NOMO-1 (cell line): ENCODE measurements at regions not wholly inside any gene's neighbourhood (a gene's known extent, or its start where the extent isn't known, plus 50 kb on each side); places are given as distances from the start of the nearest gene placed in this dataset.
A peak's percentile ranks its signal among the peaks of the same experiment; 100 is the strongest.

ENCODE experiments used
- DNase-seq, 2 experiments: peaks; one replicate each; lab custom pipeline; 2025; ENCODE audit not compliant: unreplicated experiment in 2 of 2; lab: John Stamatoyannopoulos, UW

GRCh38 chr12:115443351-115443938 lies 759.5 kb upstream of the TBX3 start:
- no peak for DNase-seq

DNA sequence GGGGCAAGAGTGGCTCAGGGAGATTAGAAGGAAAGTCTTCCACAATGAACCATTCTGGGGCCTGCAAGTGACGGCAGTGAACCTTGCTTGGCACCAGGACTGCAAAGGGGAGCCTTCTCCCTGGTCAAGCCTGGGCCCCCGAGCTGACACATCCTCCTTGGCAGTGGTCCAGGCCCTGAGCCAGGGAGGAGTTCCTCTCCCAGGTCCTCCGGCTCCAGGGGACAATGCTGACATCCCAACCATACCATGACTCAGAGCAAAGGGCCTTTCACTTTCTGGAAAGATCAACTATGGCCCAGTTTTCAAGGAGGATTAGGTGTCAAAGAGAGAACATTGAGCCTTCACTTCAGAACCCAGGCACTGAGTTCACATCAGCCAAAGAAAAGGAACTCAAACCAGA lies 756.5 kb upstream of the TBX3 start:
- no peak for DNase-seq

GRCh38 chr12:115439008-115439601 lies 755.1 kb upstream of the TBX3 start:
- DNase-seq: no peak

GRCh38 chr12:115438314-115438713 lies 754.3 kb upstream of the TBX3 start:
- DNase-seq: no peak

DNA sequence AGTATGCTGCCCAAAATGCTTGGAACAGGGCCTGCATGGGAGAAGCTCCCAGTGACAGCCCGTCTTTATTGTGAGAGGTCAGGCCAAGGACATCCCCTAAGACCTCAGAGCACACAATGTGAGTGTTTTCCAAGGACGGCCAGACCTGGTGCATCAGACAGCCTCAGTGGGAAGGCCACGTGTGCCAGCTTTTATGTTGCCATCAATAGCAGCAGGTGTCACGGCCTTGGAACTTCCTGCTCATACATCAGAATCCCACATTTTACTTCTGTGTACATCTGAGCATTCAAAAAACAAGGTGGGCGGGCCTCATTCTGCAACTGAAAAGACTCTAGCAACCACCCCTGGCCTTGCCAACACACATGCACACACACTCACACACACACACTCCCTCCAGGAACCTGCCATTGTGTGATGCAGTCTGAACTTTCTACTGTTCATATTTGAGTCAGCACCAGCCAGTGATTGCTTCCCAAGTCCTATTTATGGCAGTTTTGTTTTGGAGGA lies 753.1 kb upstream of the TBX3 start:
- DNase-seq: no peak

- peak; percentile 17 to 33 for DNase-seq
Measured at GRCh38 chr12:115433014-115433634, 749.1 kb upstream of the TBX3 start.

DNA sequence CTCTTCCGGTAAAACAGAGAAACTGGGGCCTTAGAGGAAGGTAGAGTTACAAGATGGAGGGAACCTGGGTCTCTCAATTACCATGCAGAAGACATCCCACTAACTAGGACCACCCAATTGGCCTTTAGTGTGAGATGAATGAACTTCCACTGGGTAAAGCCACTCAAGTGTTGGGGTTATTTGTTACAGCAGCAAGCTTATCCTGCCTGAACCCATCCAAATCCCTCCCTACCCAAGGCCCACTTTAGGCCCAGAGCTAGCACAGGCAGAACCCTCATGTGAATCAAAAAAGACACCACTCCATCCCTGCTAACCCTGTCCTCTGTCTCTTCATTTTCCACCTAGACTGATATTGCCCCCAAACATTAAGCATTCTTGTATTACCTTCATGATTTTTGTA lies 746.7 kb upstream of the TBX3 start:
- no peak for DNase-seq

DNA sequence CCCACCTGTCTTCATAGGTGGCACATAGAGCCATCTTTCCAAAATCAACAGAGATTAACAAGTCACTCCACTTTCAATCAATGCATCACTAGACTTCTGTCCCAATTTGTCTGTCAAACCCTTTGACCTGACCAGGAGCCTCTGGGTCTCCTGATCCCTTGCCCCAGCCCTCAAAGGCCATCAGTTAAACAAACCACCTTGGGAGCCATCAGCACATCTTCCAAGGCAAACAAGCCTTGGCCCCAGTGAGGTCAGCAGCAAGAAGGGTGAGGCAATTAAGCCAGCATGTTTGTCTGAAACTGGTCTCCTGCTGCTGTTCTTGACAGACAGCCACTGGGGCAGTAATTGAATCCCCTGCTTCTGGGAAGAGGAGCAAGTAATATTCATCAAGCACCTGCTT lies 742.8 kb upstream of the TBX3 start:
- DNase-seq: no peak

DNA sequence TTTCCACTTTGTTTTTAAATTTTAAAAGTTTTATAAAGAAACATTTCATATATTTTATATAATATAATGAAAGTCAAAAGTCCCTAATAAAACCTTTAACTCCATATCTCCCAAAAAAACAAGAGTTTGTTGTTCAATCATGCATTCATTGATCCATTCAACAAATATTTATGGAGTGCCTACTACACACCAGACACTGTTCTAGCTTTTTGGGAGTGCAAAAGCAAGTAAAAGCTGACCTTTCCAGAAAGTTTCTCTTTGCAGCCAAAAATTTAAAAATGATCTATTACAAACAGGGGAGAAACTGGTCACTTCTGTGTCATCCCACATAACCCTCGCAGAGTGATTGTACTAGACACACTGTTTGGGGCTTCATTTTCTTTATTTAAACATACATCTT lies 740.0 kb upstream of the TBX3 start:
- no peak for DNase-seq

DNA sequence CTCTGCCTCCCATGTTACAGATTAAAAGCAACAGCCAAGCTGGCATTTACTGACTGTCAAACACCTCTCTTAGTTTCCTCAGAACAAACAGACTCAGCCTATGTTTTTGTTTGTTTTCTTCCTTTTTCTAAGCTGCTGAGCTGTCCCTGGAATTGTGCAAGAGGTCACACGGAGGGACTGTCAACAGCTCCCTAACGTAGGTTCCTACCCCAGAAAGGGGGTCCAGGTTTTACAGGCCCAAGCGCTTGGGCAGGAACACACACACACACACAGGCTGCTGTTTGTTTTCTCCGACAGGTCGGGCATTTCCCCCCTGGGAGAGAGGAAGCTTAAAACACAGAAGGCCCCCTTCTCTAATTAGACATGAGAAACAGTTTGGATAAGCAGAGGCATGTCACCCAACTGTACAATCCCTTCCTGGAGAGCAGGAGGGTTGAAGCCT lies 739.6 kb upstream of the TBX3 start:
- peak in 1 of 2 experiments; percentile 1 for DNase-seq

GRCh38 chr12:115422845-115423545 lies 739.0 kb upstream of the TBX3 start:
- no peak for DNase-seq

GRCh38 chr12:115421796-115422709 lies 738.1 kb upstream of the TBX3 start:
- no peak for DNase-seq

GRCh38 chr12:115421350-115421749 lies 737.4 kb upstream of the TBX3 start:
- DNase-seq: no peak

DNA sequence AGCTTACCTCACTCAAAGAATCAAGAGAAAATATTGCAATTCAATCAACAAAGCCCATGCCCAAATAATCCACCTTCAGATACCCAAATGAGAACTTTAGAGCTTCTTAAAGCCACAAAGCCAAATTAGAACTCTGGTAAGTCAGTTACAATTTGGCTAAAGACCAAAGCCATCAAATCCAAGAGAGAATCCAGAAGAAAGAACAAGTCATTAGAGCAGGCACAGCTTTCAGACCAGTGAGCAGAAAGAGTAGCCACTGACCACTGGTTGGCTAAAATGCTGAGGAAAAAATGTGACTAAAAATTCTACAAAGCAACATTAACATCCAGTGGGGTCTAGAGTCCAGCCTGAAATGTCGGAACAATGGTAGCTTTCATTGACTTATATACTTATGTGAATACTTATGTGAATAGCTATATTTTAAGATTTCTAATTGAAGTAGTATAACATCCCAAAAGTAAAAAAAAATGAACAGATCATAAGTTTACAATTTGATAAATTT lies 735.2 kb upstream of the TBX3 start:
- DNase-seq: no peak

GRCh38 chr12:115417610-115418009 lies 733.6 kb upstream of the TBX3 start:
- no peak for DNase-seq

GRCh38 chr12:115416869-115417268 lies 732.9 kb upstream of the TBX3 start:
- no peak for DNase-seq

DNA sequence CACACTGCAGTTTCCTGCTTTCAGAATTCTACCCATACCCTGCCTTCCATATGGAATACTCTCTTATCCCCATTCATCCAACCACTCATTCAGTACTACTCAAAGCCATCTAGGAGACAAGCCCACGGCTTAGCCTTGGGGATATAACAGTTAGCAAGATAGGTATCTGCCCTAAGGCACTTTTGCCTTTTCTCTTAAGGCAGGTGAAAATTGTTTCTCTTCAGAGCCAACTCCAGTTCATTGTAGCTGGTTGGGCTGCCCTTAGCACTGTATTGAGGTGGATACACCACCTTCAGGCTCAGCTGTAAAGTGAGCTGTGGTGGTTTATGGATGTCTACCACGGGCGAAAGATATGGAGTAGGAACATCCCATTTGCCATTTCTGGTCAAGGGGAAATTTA lies 729.7 kb upstream of the TBX3 start:
- no peak for DNase-seq

- DNase-seq: no peak
Measured at GRCh38 chr12:115412831-115413230, 728.9 kb upstream of the TBX3 start.

DNA sequence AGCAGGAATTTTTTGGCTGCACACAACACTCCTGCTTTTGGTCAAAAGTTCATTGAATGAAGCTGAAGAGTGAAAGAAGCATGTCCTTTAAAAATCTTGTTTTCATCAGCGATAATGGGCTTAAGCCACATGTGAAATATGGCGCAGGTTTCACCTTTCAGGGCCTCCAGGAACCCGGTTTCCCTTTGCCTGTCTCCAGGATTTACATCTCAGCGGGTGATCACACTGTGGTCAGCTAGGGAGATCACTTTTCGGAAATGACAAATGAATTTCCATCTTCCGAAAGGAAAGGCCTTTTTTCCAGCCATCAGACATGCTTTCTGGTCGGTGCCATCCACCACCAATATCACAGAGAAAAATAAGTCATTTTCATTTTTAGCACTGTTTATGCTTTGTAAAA lies 727.1 kb upstream of the TBX3 start:
- no peak for DNase-seq

DNA sequence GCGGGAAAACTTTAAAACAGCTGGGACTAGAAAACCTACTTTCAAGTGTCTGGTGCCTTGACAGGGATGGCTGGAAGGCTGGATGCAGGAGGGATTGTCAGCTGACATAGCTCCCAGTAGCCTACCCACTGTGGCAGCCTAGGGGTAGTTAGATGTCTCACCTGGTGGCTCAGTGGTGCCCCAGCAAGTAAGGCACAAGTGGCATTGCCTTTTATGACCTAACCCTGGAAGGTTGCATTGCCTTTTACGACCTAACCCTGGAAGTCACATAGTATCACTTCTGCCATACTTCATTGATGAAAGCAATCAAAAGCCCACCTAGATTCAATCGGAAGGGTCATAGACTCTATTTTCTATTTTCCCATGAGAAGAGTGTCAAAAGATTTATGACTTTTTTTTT lies 724.7 kb upstream of the TBX3 start:
- no peak for DNase-seq
